Retinal pigment epithelial cell (primary cell): ENCODE measurements at regions not wholly inside any gene's neighbourhood (a gene's known extent, or its start where the extent isn't known, plus 50 kb on each side); places are given as distances from the start of the nearest gene placed in this dataset.
"Not testable (repeated sequence)": the region's sequence is repeated elsewhere in the genome, so short reads cannot be mapped to it uniquely, and the experiment has no call there.

ENCODE experiments used
- DNase-seq: peaks from one replicate; pipeline ENCODE4 v3.0.0-alpha.2; 2010; ENCODE audit warnings: low read depth
- H3K4me3 ChIP-seq: 2 replicates; pipeline ENCODE4 v1.5.1; 2011; ENCODE audit warnings: mild to moderate bottlenecking, low read length, control low read depth, moderate library complexity
- CTCF ChIP-seq: conservative IDR thresholded peaks from 2 replicates; pipeline ENCODE4 v1.5.1; 2011; ENCODE audit warnings: low read depth, low read length, control low read depth, inconsistent platforms

- no peak for TF ChIP-seq CTCF
- no peak overlapping the region for H3K4me3 ChIP-seq
- DNase-seq = no peak
Measured at GRCh38 chr6:99668036-99668705, 61.5 kb downstream of the PRDM13 start.

GRCh38 chr6:99689916-99690685 is 83.5 kb downstream of the PRDM13 start:
- no peak overlapping the region for H3K4me3 ChIP-seq
- DNase-seq = no peak
- no peak for TF ChIP-seq CTCF

- not testable (repeated sequence) for H3K4me3 ChIP-seq, DNase-seq
Measured at GRCh38 chr6:99702287-99702686, 95.7 kb downstream of the PRDM13 start.

GRCh38 chr6:99709062-99709461 is 102.4 kb downstream of the PRDM13 start:
- H3K4me3 ChIP-seq = no peak overlapping the region
- no peak for TF ChIP-seq CTCF
- DNase-seq = no peak

GRCh38 chr6:99711302-99711701 is 104.7 kb downstream of the PRDM13 start:
- TF ChIP-seq CTCF = no peak
- no peak overlapping the region for H3K4me3 ChIP-seq
- no peak for DNase-seq

- TF ChIP-seq CTCF = no peak
- no peak overlapping the region for H3K4me3 ChIP-seq
- no peak for DNase-seq
Measured at GRCh38 chr6:99711925-99712324, 105.3 kb downstream of the PRDM13 start.

GRCh38 chr6:99712519-99712918 is 105.9 kb downstream of the PRDM13 start:
- no peak for DNase-seq
- no peak for TF ChIP-seq CTCF
- H3K4me3 ChIP-seq = no peak overlapping the region

GRCh38 chr6:99722043-99722442 is 115.4 kb downstream of the PRDM13 start:
- H3K4me3 ChIP-seq, DNase-seq: not testable (repeated sequence)

- H3K4me3 ChIP-seq, DNase-seq: not testable (repeated sequence)
Measured at GRCh38 chr6:99730237-99730636, 123.6 kb downstream of the PRDM13 start.
